ENCODE measurements at regions not wholly inside any gene's neighbourhood (a gene's known extent, or its start where the extent isn't known, plus 50 kb on each side); places are given as distances from the start of the nearest gene placed in this dataset.

GRCh38 chr21:38927776-38928175, 122.0 kb downstream of the ETS2 start:
- TF ChIP-seq CTCF (IDR thresholded peaks at IDR 0.05) (no peak), POLR2AphosphoS5 (IDR thresholded peaks at IDR 0.05) (no peak)

Data from prostate gland (tissue), 2 donors.